IgD-negative memory B cell (primary cell): ENCODE measurements at regions not wholly inside any gene's neighbourhood (a gene's known extent, or its start where the extent isn't known, plus 50 kb on each side); places are given as distances from the start of the nearest gene placed in this dataset.

Experiments used
- H3K27ac Mint-ChIP-seq, 3 donors: one replicate each; pipeline ENCODE4 v1.8.0; 2020 to 2022; ENCODE audit warnings: mild to moderate bottlenecking in 3 of 3, mixed read lengths in 3 of 3, moderate library complexity in 1 of 3
- H3K27me3 Mint-ChIP-seq: one replicate; pipeline ENCODE4 v1.8.0; 2021; ENCODE audit warnings: mixed read lengths
- H3K36me3 Mint-ChIP-seq: one replicate; pipeline ENCODE4 v1.8.0; 2020; ENCODE audit warnings: mild to moderate bottlenecking, mixed read lengths
- H3K4me1 Mint-ChIP-seq, 3 donors: one replicate each; pipeline ENCODE4 v1.8.0; 2020 to 2022; ENCODE audit warnings: mixed read lengths in 3 of 3, mild to moderate bottlenecking in 1 of 3
- H3K4me3 Mint-ChIP-seq, 4 donors: one replicate each; pipeline ENCODE4 v1.8.0; 2020 to 2022; ENCODE audit warnings: mild to moderate bottlenecking in 4 of 4, mixed read lengths in 4 of 4, moderate library complexity in 3 of 4
- H3K9me3 Mint-ChIP-seq, 3 donors: one replicate each; pipeline ENCODE4 v1.8.0; 2020 to 2021; ENCODE audit warnings: mixed read lengths in 3 of 3, mild to moderate bottlenecking in 1 of 3

GRCh38 chr10:58003945-58004344 is 263.7 kb downstream of the IPMK start:
- Mint-ChIP-seq H3K4me3 (no peak overlapping the region), H3K4me1 (no peaks in the 10 kb centered on the region), H3K36me3 (no peaks in the 10 kb centered on the region), H3K9me3 (peaks cover 0 to 4% (median 4%) of the 10 kb centered on the region in 3 donors), H3K27me3 (no peaks in the 10 kb centered on the region), H3K27ac (no peak overlapping the region)

- H3K36me3 Mint-ChIP-seq: no peaks in the 10 kb centered on the region
These were observed 266.5 kb downstream of the IPMK start for GRCh38 chr10:58001159-58001558.

GRCh38 chr10:57996536-57996935 is 271.2 kb downstream of the IPMK start:
- Mint-ChIP-seq H3K27ac (no peak overlapping the region), H3K4me3 (no peak overlapping the region), H3K27me3 (no peaks in the 10 kb centered on the region), H3K9me3 (peaks cover 3% of the 10 kb centered on the region in 3 donors), H3K36me3 (no peaks in the 10 kb centered on the region), H3K4me1 (no peaks in the 10 kb centered on the region)

More at GRCh38 chr10:58001159-58001558, 266.5 kb downstream of the IPMK start:
- H3K9me3 Mint-ChIP-seq: peaks cover 0 to 4% (median 4%) of the 10 kb centered on the region in 3 donors
- no peaks in the 10 kb centered on the region for H3K27me3 Mint-ChIP-seq
- no peaks in the 10 kb centered on the region for H3K4me1 Mint-ChIP-seq
- H3K4me3 Mint-ChIP-seq: no peak overlapping the region
- no peak overlapping the region for H3K27ac Mint-ChIP-seq

GRCh38 chr10:57993302-57993701 is 274.4 kb downstream of the IPMK start:
- no peaks in the 10 kb centered on the region for H3K4me1 Mint-ChIP-seq
- H3K27me3 Mint-ChIP-seq: no peaks in the 10 kb centered on the region
- H3K9me3 Mint-ChIP-seq: peaks cover 3% of the 10 kb centered on the region in 3 donors
- peaks cover 2% of the 10 kb centered on the region for H3K36me3 Mint-ChIP-seq
- H3K4me3 Mint-ChIP-seq: no peak overlapping the region
- H3K27ac Mint-ChIP-seq: no peak overlapping the region

- no peak overlapping the region for H3K27ac Mint-ChIP-seq
- H3K4me1 Mint-ChIP-seq: no peaks in the 10 kb centered on the region
- peaks cover 2% of the 10 kb centered on the region for H3K36me3 Mint-ChIP-seq
- peaks cover 3% of the 10 kb centered on the region in 3 donors for H3K9me3 Mint-ChIP-seq
- H3K4me3 Mint-ChIP-seq: no peak overlapping the region
- no peaks in the 10 kb centered on the region for H3K27me3 Mint-ChIP-seq
These were observed 275.2 kb downstream of the IPMK start for GRCh38 chr10:57992321-57993077.

GRCh38 chr10:57988964-57989363 is 278.7 kb downstream of the IPMK start:
- no peaks in the 10 kb centered on the region for H3K27me3 Mint-ChIP-seq
- H3K27ac Mint-ChIP-seq: no peak overlapping the region
- H3K4me3 Mint-ChIP-seq: no peak overlapping the region
- H3K36me3 Mint-ChIP-seq: peaks cover 2% of the 10 kb centered on the region
- H3K9me3 Mint-ChIP-seq: peaks cover 0 to 2% (median 0%) of the 10 kb centered on the region in 3 donors
- no peaks in the 10 kb centered on the region for H3K4me1 Mint-ChIP-seq

GRCh38 chr10:57987055-57987721 is 280.5 kb downstream of the IPMK start:
- Mint-ChIP-seq H3K4me1 (no peaks in the 10 kb centered on the region), H3K9me3 (peaks cover 0 to 3% (median 0%) of the 10 kb centered on the region in 3 donors), H3K36me3 (peaks cover 2% of the 10 kb centered on the region)

GRCh38 chr10:57986422-57986821 is 281.3 kb downstream of the IPMK start:
- Mint-ChIP-seq H3K9me3 (peaks cover 0 to 5% (median 0%) of the 10 kb centered on the region in 3 donors), H3K4me1 (no peaks in the 10 kb centered on the region), H3K4me3 (no peak overlapping the region), H3K27ac (no peak overlapping the region), H3K36me3 (peaks cover 2% of the 10 kb centered on the region), H3K27me3 (no peaks in the 10 kb centered on the region)

More at GRCh38 chr10:57987055-57987721, 280.5 kb downstream of the IPMK start:
- H3K27ac Mint-ChIP-seq: no peak overlapping the region
- H3K4me3 Mint-ChIP-seq: no peak overlapping the region
- H3K27me3 Mint-ChIP-seq: no peaks in the 10 kb centered on the region

- no peak overlapping the region for H3K27ac Mint-ChIP-seq
- H3K36me3 Mint-ChIP-seq: no peaks in the 10 kb centered on the region
- no peak overlapping the region for H3K4me3 Mint-ChIP-seq
- peaks cover 0 to 5% (median 0%) of the 10 kb centered on the region in 3 donors for H3K9me3 Mint-ChIP-seq
- no peaks in the 10 kb centered on the region for H3K27me3 Mint-ChIP-seq
- no peaks in the 10 kb centered on the region for H3K4me1 Mint-ChIP-seq
These were observed 284.4 kb downstream of the IPMK start for GRCh38 chr10:57983281-57983791.

GRCh38 chr10:57982091-57982490 is 285.6 kb downstream of the IPMK start:
- Mint-ChIP-seq H3K36me3 (no peaks in the 10 kb centered on the region), H3K4me1 (no peaks in the 10 kb centered on the region), H3K27me3 (no peaks in the 10 kb centered on the region), H3K27ac (no peak overlapping the region), H3K4me3 (no peak overlapping the region), H3K9me3 (peaks cover 0 to 7% (median 3%) of the 10 kb centered on the region in 3 donors)

- Mint-ChIP-seq H3K4me3 (no peak overlapping the region), H3K27ac (no peak overlapping the region), H3K4me1 (no peaks in the 10 kb centered on the region), H3K9me3 (peaks cover 3 to 13% (median 7%) of the 10 kb centered on the region in 3 donors), H3K36me3 (no peaks in the 10 kb centered on the region), H3K27me3 (no peaks in the 10 kb centered on the region)
These were observed 287.7 kb downstream of the IPMK start for GRCh38 chr10:57979956-57980355.

GRCh38 chr10:57979491-57979890 is 288.2 kb downstream of the IPMK start:
- no peak overlapping the region for H3K27ac Mint-ChIP-seq
- H3K4me1 Mint-ChIP-seq: peaks cover 0 to under 1% (median 0%) of the 10 kb centered on the region in 3 donors
- H3K9me3 Mint-ChIP-seq: peaks cover 3 to 13% (median 7%) of the 10 kb centered on the region in 3 donors
- no peaks in the 10 kb centered on the region for H3K36me3 Mint-ChIP-seq
- no peaks in the 10 kb centered on the region for H3K27me3 Mint-ChIP-seq
- no peak overlapping the region for H3K4me3 Mint-ChIP-seq

- H3K27me3 Mint-ChIP-seq: peaks cover 2% of the 10 kb centered on the region
- H3K4me3 Mint-ChIP-seq: no peak overlapping the region
- no peaks in the 10 kb centered on the region for H3K36me3 Mint-ChIP-seq
- peaks cover 0 to 3% (median 0%) of the 10 kb centered on the region in 3 donors for H3K4me1 Mint-ChIP-seq
- H3K27ac Mint-ChIP-seq: no peak overlapping the region
- H3K9me3 Mint-ChIP-seq: peaks cover 3 to 15% (median 5%) of the 10 kb centered on the region in 3 donors
These were observed 290.4 kb downstream of the IPMK start for GRCh38 chr10:57977262-57977661.

- H3K27me3 Mint-ChIP-seq: peaks cover 2% of the 10 kb centered on the region
- no peaks in the 10 kb centered on the region for H3K36me3 Mint-ChIP-seq
- peaks cover 0 to 3% (median 0%) of the 10 kb centered on the region in 3 donors for H3K4me1 Mint-ChIP-seq
- H3K9me3 Mint-ChIP-seq: peaks cover 3 to 15% (median 3%) of the 10 kb centered on the region in 3 donors
- no peak overlapping the region for H3K27ac Mint-ChIP-seq
- no peak overlapping the region for H3K4me3 Mint-ChIP-seq
These were observed 294.2 kb downstream of the IPMK start for GRCh38 chr10:57973451-57973850.

GRCh38 chr10:57972783-57973182 is 294.9 kb downstream of the IPMK start:
- peaks cover 0 to 15% (median 3%) of the 10 kb centered on the region in 3 donors for H3K9me3 Mint-ChIP-seq
- H3K36me3 Mint-ChIP-seq: no peaks in the 10 kb centered on the region
- no peak overlapping the region for H3K27ac Mint-ChIP-seq
- no peak overlapping the region for H3K4me3 Mint-ChIP-seq
- peaks cover 2% of the 10 kb centered on the region for H3K27me3 Mint-ChIP-seq
- peaks cover 0 to 3% (median 0%) of the 10 kb centered on the region in 3 donors for H3K4me1 Mint-ChIP-seq
